ENCODE measurements at regions not wholly inside any gene's neighbourhood (a gene's known extent, or its start where the extent isn't known, plus 50 kb on each side); places are given as distances from the start of the nearest gene placed in this dataset.

- Histone ChIP-seq H3K23ac (ENCODE audit: low read depth, low read length) (no peak overlapping the region), H4K20me1 (ENCODE audit: insufficient read depth, low read length) (no peaks in the 10 kb centered on the region)
- POLR2A ChIA-PET (ENCODE audit: unreplicated experiment): no interaction called here
Observed at GRCh38 chr12:58616618-58617017, 303.7 kb downstream of the LRIG3 start.

More at GRCh38 chr12:58616618-58617017, 303.7 kb downstream of the LRIG3 start:
- Histone ChIP-seq H3K9me1 (ENCODE audit: insufficient read depth, low read length) (no peaks in the 10 kb centered on the region), H2BK5ac (ENCODE audit: low read depth, low read length, poor library complexity, severe bottlenecking) (no peak overlapping the region), H2BK120ac (ENCODE audit: low read depth, low read length) (no peak overlapping the region), H4K8ac (ENCODE audit: low read depth in 2 of 2, low read length in 2 of 2) (no peak overlapping the region), H3K27me3 (ENCODE audit: control insufficient read depth, insufficient read depth, low read length) (no peaks in the 10 kb centered on the region), H2AK9ac (replicated peaks; ENCODE audit: low read depth, low read length, poor library complexity) (no peak overlapping the region), H3K9ac (ENCODE audit: low read depth, low read length) (no peak overlapping the region), H3K4ac (ENCODE audit: low read depth, low read length) (no peak overlapping the region; the same call in 1 of the 2 replicates), H2AFZ (replicated peaks; ENCODE audit: low read length, poor library complexity) (no peak overlapping the region), H4K5ac (ENCODE audit: low read depth, low read length) (no peak overlapping the region), H3K79me1 (ENCODE audit: low read depth in 1 of 2, low read length in 2 of 2) (no peaks in the 10 kb centered on the region), H3K56ac (ENCODE audit: extremely low read depth, insufficient read depth, low read length) (no peak overlapping the region), H3K18ac (ENCODE audit: low read depth, low read length) (no peak overlapping the region), H3K27ac (ENCODE audit: insufficient read depth, low read length) (no peak overlapping the region), H2AK5ac (ENCODE audit: low read depth, low read length) (no peak overlapping the region), H3K36me3 (ENCODE audit: control insufficient read depth, insufficient read depth, low read length) (no peaks in the 10 kb centered on the region), H4K91ac (ENCODE audit: insufficient read depth, low read depth, low read length) (no peak overlapping the region), H3K9me3 (ENCODE audit: control insufficient read depth, insufficient read depth, low read length) (no peaks in the 10 kb centered on the region), H3K4me2 (ENCODE audit: low read depth, low read length) (no peak overlapping the region), H2BK20ac (ENCODE audit: low read depth, low read length) (no peak overlapping the region), H3K4me3 (ENCODE audit: insufficient read depth, low read depth, low read length) (no peak overlapping the region), H3K14ac (replicated peaks; ENCODE audit: low read depth, low read length) (no peak overlapping the region), H3K4me1 (ENCODE audit: control insufficient read depth, insufficient read depth, low read length) (0 out of 2 replicates have a peak, but pooled peaks cover 2% of the 10 kb centered on the region), H2BK15ac (ENCODE audit: low read depth, low read length) (no peak overlapping the region)
- TF ChIP-seq CEBPB (IDR thresholded peaks at IDR 0.05; ENCODE audit: low read depth, low read length) (no peak), MAFK (IDR thresholded peaks at IDR 0.05; ENCODE audit: low read depth, low read length) (no peak)
- DNase-seq: no peak
- no TSS peak for BruUV-seq (replicated peaks)
- CTCF ChIA-PET: no interaction called here
- dilution Hi-C loops (cut with HindIII; ENCODE audit: low sequenced_read_pairs, unreplicated experiment) (no loop called here), in situ Hi-C loops (cut with MboI; ENCODE audit: low sequenced_read_pairs) (no loop called here), intact Hi-C loops (cut with micrococcal nuclease) (no loop called here)
- no CpG with 5 or more reads among the region's 1 CpG for WGBS, 2 experiments (ENCODE audit: extremely low coverage in 2 of 2, insufficient read length in 1 of 2)
- ATAC-seq (ENCODE audit: low read depth): no peak
